Right lobe of liver (tissue), 6 donors: ENCODE measurements at regions not wholly inside any gene's neighbourhood (a gene's known extent, or its start where the extent isn't known, plus 50 kb on each side); places are given as distances from the start of the nearest gene placed in this dataset.

Source experiments
- ATAC-seq, 4 donors: fragments of 200-7000 bp; cut with Tn5 transposase; one replicate each; pipeline ENCODE4 v1.9.1; 2020; ENCODE audit warnings: mild to moderate bottlenecking in 4 of 4, moderate library complexity in 4 of 4
- DNase-seq, 3 donors: peaks; one replicate each; pipeline ENCODE4 v3.0.0-alpha.2; 2020
- H3K27ac ChIP-seq, 3 donors: fragments of 200-600 bp; one replicate each; pipeline ENCODE4 v1.8.0; 2022
- H3K27me3 ChIP-seq, 2 donors: fragments of 200-600 bp; one replicate each; pipeline ENCODE4 v1.8.0; 2022
- H3K36me3 ChIP-seq, 4 donors: fragments of 200-600 bp; sonication (generic) in 1 of 4; one replicate each; pipeline versions ENCODE4 v1.5.1 to v1.8.0; 2017 to 2022; ENCODE audit warnings: control low read depth in 1 of 4
- H3K4me1 ChIP-seq, 4 donors: fragments of 200-600 bp; sonication (generic) in 1 of 4; one replicate each; pipeline versions ENCODE4 v1.5.1 to v1.8.0; 2017 to 2022; ENCODE audit warnings: control low read depth in 1 of 4
- H3K4me3 ChIP-seq, 3 donors: fragments of 200-600 bp; one replicate each; pipeline ENCODE4 v1.8.0; 2022
- H3K9me3 ChIP-seq, 4 donors: fragments of 200-600 bp; sonication (generic) in 1 of 4; one replicate each; pipeline versions ENCODE4 v1.5.1 to v1.8.0; 2017 to 2022; ENCODE audit warnings: control low read depth in 1 of 4
- POLR2A ChIP-seq: fragments of 450-650 bp; IDR thresholded peaks from one replicate; pipeline ENCODE4 v1.6.1; 2017; ENCODE audit warnings: antibody characterized with exemption, mild to moderate bottlenecking
- WGBS: methylation state at CpG from one replicate; pipeline ENCODE4 v1.1.6; 2018; ENCODE audit warnings: low coverage, low lambda C conversion rate; ENCODE audit not compliant: insufficient coverage; ENCODE audit errors: missing lambda C conversion rate; 5-methylcytosine and 5-hydroxymethylcytosine counted together
- intact Hi-C, 2 donors: fragments of 100-400 bp; cut with DNase I; formaldehyde crosslinking; loops; one replicate each; pipeline versions ENCODE4 v1.11.2 to v1.14.1; 2022
- TF ChIP-seq, protein P1 (sequence below), 4 donors: fragments of 200-600 bp in 3 of 4; fragments of 450-650 bp in 1 of 4; IDR thresholded peaks; one replicate each; pipeline versions ENCODE4 v1.5.1 to v1.8.0; 2016 to 2022; ENCODE audit warnings: antibody characterized with exemption in 4 of 4, mild to moderate bottlenecking in 2 of 4
- donor health status: DM: no; HTN: yes; CAD: no.
- donor health status: DM: no; HTN: no; CAD: no.
- donor health status: DM: no; HTN: no; CAD: no.
- donor health status: DM: no; HTN: yes; CAD: no.
- donor health status: DM: no; HTN: yes; CAD: no.

DNA sequence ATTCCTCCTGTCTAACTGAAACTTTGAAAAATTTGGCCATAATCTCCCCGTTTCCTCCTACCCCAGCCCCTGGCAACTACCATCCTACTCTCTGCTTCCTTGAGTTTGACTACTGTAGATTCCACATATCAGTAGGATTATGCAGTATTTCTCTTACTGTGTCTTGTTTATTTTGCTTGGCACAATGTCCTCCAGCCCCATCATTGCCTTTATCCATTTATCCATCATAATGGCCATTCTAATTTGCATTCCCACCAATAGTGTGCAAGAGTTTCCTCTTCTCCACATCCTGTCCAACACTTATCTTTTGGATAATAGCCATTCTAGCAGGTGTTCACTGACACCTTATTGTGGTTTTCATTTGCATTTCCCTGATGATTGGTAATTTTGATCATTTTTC is 202.3 kb downstream of the THBS2 start:
- intact Hi-C loops: no loop called here
- no peak overlapping the region for H3K27ac ChIP-seq
- H3K9me3 ChIP-seq: no peaks in the 10 kb centered on the region
- no peak overlapping the region for H3K4me3 ChIP-seq
- TF ChIP-seq, protein P1, sequence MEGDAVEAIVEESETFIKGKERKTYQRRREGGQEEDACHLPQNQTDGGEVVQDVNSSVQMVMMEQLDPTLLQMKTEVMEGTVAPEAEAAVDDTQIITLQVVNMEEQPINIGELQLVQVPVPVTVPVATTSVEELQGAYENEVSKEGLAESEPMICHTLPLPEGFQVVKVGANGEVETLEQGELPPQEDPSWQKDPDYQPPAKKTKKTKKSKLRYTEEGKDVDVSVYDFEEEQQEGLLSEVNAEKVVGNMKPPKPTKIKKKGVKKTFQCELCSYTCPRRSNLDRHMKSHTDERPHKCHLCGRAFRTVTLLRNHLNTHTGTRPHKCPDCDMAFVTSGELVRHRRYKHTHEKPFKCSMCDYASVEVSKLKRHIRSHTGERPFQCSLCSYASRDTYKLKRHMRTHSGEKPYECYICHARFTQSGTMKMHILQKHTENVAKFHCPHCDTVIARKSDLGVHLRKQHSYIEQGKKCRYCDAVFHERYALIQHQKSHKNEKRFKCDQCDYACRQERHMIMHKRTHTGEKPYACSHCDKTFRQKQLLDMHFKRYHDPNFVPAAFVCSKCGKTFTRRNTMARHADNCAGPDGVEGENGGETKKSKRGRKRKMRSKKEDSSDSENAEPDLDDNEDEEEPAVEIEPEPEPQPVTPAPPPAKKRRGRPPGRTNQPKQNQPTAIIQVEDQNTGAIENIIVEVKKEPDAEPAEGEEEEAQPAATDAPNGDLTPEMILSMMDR (IDR thresholded peaks at IDR 0.05): no peak
- TF ChIP-seq POLR2A: no peak
- no peak for ATAC-seq
- no peak for DNase-seq
- H3K36me3 ChIP-seq: no peaks in the 10 kb centered on the region
- no peaks in the 10 kb centered on the region for H3K4me1 ChIP-seq
- WGBS: 36% methylated on average over 1 of the region's 1 CpG
- H3K27me3 ChIP-seq: peaks cover 0 to 4% of the 10 kb centered on the region in 2 donors

DNA sequence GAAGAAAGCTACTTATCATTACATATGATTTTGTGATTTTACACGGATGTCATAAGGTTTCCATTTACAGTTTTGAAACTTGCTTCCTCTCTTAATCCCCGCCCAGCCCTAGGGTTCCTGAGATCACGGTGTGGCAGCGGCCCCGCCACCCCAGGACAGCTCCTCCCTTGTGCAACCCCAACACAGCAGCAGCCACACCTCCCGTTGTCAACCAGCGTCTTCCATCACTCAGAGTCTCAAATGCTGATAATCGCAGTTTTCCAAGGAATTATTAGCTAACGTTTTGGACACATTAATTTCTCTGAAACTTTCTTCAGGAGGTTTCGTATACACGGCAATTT is 204.8 kb downstream of the THBS2 start:
- TF ChIP-seq, protein P1 (IDR thresholded peaks at IDR 0.05): no peak
- 75% methylated on average over 11 of the region's 11 CpGs for WGBS
- Histone ChIP-seq H3K4me1 (no peaks in the 10 kb centered on the region), H3K4me3 (no peak overlapping the region), H3K36me3 (no peaks in the 10 kb centered on the region), H3K9me3 (no peaks in the 10 kb centered on the region), H3K27me3 (peaks cover 0 to 4% of the 10 kb centered on the region in 2 donors), H3K27ac (no peak overlapping the region)
- DNase-seq (no peak), ATAC-seq (no peak)
- intact Hi-C loops: no loop called here

DNA sequence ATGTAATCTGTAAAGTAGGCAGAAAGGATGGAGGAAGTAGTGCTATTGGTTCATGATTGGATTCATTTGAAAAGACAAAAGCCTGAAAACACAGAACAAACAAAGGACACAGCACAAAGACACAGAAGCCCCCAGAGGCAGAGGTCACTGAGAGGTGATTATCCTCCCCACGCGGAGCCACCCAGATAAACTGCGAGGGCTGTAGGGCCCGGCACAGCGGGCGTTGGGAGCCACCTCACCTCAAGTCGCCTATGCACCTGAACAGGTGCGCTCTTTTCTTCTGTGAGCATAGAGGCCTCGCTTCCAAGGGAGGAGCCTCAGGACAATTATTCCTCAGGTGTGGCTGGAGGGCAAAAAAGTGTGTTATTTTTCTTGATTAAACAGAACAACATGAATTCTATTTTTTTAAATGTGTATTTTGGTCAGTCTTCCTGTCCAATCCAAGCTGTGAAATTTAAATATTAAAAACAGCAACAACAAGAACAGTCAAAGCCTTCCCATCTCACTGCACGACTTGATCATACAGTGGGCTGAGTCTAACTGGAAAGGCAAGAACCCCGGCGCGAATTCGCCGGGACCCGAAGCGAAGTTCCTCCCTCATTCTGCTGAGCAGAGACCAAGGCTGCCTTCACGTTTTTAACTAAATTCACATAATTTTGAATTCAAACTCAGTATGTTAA is 205.3 kb downstream of the THBS2 start:
- intact Hi-C loops: no loop called here
- Histone ChIP-seq H3K27ac (no peak overlapping the region), H3K4me3 (no peak overlapping the region), H3K9me3 (no peaks in the 10 kb centered on the region), H3K4me1 (no peaks in the 10 kb centered on the region), H3K36me3 (no peaks in the 10 kb centered on the region), H3K27me3 (peaks cover 0 to 4% of the 10 kb centered on the region in 2 donors)
- 77% methylated on average over 14 of the region's 18 CpGs for whole genome bisulfite sequencing
- no peak for DNase-seq
- TF ChIP-seq POLR2A: no peak
- TF ChIP-seq, protein P1 (IDR thresholded peaks at IDR 0.05): no peak
- ATAC-seq: no peak

DNA sequence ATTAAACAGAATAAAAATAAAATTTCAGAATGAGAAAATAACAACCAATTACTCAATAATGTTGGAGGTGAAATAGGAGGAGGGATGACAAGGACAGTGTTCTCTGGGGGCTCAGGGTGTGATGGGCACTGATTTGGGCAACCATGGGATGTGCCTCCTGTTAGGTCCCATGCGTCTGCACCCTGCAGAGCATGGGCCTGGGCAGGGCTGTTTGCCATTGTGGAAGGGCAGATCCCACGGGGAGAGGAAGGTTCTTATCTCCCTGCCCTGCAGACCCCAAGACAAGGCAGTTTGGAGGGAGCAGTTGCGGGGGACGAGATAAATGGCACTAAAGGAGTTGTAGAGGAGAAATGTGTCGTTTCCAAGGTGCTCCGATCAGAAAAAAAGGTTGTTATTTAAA is 206.3 kb downstream of the THBS2 start:
- DNase-seq: no peak
- no peak overlapping the region for H3K4me3 ChIP-seq
- 67% methylated on average over 5 of the region's 6 CpGs for WGBS
- peaks cover 0 to 4% of the 10 kb centered on the region in 2 donors for H3K27me3 ChIP-seq
- no peak overlapping the region for H3K27ac ChIP-seq
- no peaks in the 10 kb centered on the region for H3K9me3 ChIP-seq
- no peaks in the 10 kb centered on the region for H3K36me3 ChIP-seq
- TF ChIP-seq, protein P1 (IDR thresholded peaks at IDR 0.05): no peak
- no peak for TF ChIP-seq POLR2A
- no peaks in the 10 kb centered on the region for H3K4me1 ChIP-seq
- intact Hi-C loops: no loop called here
- ATAC-seq: no peak
